ENCODE measurements at regions not wholly inside any gene's neighbourhood (a gene's known extent, or its start where the extent isn't known, plus 50 kb on each side); places are given as distances from the start of the nearest gene placed in this dataset.

DNA sequence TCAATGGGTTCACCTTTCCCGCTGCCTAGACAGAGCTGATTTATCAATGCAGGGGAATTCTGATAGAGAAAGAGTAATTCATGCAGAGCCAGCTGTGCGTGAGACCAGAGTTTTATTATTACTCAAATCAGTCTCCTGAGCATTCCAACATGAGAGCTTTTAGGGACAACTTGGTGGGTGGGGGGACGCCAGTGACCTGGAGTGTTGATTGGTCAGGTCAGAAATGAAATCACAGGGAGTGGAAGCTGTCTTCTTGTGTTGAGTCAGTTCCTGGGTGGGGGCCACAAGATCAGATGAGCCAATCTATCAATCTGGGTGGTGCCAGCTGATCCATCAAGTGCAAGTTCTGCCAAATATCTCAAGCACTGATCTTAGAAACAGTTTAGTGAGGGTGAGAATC lies 99.0 kb upstream of the CAV2 start:
- TF ChIP-seq, protein P1, sequence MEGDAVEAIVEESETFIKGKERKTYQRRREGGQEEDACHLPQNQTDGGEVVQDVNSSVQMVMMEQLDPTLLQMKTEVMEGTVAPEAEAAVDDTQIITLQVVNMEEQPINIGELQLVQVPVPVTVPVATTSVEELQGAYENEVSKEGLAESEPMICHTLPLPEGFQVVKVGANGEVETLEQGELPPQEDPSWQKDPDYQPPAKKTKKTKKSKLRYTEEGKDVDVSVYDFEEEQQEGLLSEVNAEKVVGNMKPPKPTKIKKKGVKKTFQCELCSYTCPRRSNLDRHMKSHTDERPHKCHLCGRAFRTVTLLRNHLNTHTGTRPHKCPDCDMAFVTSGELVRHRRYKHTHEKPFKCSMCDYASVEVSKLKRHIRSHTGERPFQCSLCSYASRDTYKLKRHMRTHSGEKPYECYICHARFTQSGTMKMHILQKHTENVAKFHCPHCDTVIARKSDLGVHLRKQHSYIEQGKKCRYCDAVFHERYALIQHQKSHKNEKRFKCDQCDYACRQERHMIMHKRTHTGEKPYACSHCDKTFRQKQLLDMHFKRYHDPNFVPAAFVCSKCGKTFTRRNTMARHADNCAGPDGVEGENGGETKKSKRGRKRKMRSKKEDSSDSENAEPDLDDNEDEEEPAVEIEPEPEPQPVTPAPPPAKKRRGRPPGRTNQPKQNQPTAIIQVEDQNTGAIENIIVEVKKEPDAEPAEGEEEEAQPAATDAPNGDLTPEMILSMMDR (IDR thresholded peaks at IDR 0.05 in 2 of 3, conservative IDR thresholded peaks at IDR 0.05 in 1 of 3; ENCODE audit: insufficient read depth in 2 of 3, low read depth in 1 of 3, low read length in 3 of 3), result no peak
- TF ChIP-seq, protein P2, sequence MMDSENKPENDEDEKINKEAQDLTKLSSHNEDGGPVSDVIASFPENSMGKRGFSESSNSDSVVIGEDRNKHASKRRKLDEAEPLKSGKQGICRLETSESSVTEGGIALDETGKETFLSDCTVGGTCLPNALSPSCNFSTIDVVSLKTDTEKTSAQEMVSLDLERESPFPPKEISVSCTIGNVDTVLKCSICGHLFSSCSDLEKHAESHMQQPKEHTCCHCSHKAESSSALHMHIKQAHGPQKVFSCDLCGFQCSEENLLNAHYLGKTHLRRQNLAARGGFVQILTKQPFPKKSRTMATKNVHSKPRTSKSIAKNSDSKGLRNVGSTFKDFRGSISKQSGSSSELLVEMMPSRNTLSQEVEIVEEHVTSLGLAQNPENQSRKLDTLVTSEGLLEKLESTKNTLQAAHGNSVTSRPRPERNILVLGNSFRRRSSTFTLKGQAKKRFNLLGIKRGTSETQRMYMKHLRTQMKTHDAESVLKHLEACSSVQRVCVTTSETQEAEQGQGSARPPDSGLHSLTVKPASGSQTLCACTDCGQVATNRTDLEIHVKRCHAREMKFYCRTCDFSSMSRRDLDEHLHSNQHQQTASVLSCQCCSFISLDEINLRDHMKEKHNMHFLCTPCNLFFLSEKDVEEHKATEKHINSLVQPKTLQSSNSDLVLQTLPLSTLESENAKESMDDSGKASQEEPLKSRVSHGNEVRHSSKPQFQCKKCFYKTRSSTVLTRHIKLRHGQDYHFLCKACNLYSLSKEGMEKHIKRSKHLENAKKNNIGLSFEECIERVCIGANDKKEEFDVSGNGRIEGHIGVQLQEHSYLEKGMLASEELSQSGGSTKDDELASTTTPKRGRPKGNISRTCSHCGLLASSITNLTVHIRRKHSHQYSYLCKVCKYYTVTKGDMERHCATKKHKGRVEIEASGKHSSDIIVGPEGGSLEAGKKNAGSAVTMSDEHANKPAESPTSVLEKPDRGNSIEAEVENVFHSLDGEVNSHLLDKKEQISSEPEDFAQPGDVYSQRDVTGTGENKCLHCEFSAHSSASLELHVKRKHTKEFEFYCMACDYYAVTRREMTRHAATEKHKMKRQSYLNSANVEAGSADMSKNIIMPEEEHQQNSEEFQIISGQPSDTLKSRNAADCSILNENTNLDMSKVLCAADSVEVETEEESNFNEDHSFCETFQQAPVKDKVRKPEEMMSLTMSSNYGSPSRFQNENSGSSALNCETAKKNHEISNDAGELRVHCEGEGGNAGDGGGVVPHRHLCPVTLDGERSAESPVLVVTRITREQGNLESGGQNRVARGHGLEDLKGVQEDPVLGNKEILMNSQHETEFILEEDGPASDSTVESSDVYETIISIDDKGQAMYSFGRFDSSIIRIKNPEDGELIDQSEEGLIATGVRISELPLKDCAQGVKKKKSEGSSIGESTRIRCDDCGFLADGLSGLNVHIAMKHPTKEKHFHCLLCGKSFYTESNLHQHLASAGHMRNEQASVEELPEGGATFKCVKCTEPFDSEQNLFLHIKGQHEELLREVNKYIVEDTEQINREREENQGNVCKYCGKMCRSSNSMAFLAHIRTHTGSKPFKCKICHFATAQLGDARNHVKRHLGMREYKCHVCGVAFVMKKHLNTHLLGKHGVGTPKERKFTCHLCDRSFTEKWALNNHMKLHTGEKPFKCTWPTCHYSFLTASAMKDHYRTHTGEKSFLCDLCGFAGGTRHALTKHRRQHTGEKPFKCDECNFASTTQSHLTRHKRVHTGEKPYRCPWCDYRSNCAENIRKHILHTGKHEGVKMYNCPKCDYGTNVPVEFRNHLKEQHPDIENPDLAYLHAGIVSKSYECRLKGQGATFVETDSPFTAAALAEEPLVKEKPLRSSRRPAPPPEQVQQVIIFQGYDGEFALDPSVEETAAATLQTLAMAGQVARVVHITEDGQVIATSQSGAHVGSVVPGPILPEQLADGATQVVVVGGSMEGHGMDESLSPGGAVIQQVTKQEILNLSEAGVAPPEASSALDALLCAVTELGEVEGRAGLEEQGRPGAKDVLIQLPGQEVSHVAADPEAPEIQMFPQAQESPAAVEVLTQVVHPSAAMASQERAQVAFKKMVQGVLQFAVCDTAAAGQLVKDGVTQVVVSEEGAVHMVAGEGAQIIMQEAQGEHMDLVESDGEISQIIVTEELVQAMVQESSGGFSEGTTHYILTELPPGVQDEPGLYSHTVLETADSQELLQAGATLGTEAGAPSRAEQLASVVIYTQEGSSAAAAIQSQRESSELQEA (IDR thresholded peaks at IDR 0.05; ENCODE audit: low read depth), result no peak
- TF ChIP-seq ELF1 (tag; IDR thresholded peaks at IDR 0.05) (no peak), ZFX (CRISPR knock-in tag; IDR thresholded peaks at IDR 0.05) (no peak), POLR2AphosphoS5 (IDR thresholded peaks at IDR 0.05; ENCODE audit: control insufficient read depth, insufficient read depth, low read depth, low read length) (no peak)

Data from K562 (cell line).